Parathyroid adenoma (tissue), 2 donors: ENCODE measurements at regions not wholly inside any gene's neighbourhood (a gene's known extent, or its start where the extent isn't known, plus 50 kb on each side); places are given as distances from the start of the nearest gene placed in this dataset.

Source experiments
- H2AFZ ChIP-seq: fragments of 300-600 bp; sonication (generic); one replicate; pipeline ENCODE4 v1.7.0; 2017; ENCODE audit warnings: antibody characterized with exemption, mild to moderate bottlenecking
- H3K27ac ChIP-seq: fragments of 300-600 bp; sonication (generic); one replicate; pipeline ENCODE4 v1.7.0; 2017
- H3K27me3 ChIP-seq: fragments of 300-600 bp; sonication (generic); one replicate; pipeline ENCODE4 v1.7.0; 2017; ENCODE audit warnings: low read length; ENCODE audit not compliant: control insufficient read depth, insufficient read depth
- H3K36me3 ChIP-seq: fragments of 300-600 bp; sonication (generic); one replicate; pipeline ENCODE4 v1.7.0; 2017; ENCODE audit warnings: low read length; ENCODE audit not compliant: control insufficient read depth, insufficient read depth
- H3K4me1 ChIP-seq: fragments of 300-600 bp; sonication (generic); one replicate; pipeline ENCODE4 v1.7.0; 2017; ENCODE audit warnings: control low read depth
- H3K4me2 ChIP-seq: fragments of 300-600 bp; sonication (generic); one replicate; pipeline ENCODE4 v1.7.0; 2017; ENCODE audit warnings: low read length
- H3K4me3 ChIP-seq: fragments of 300-600 bp; sonication (generic); one replicate; pipeline ENCODE4 v1.7.0; 2017; ENCODE audit warnings: low read depth, low read length
- H3K79me2 ChIP-seq: fragments of 300-600 bp; sonication (generic); one replicate; pipeline ENCODE4 v1.7.0; 2017; ENCODE audit warnings: control low read depth
- H3K9ac ChIP-seq: fragments of 300-600 bp; sonication (generic); one replicate; pipeline ENCODE4 v1.7.0; 2017; ENCODE audit warnings: mild to moderate bottlenecking
- H3K9me3 ChIP-seq: fragments of 300-600 bp; sonication (generic); one replicate; pipeline ENCODE4 v1.7.0; 2017; ENCODE audit warnings: low read length; ENCODE audit not compliant: control insufficient read depth
- TF ChIP-seq, protein P1 (sequence below): fragments of 300-600 bp; sonication (generic); IDR thresholded peaks from one replicate; pipeline ENCODE4 v1.7.0; 2017; ENCODE audit warnings: antibody characterized with exemption, mild to moderate bottlenecking
- donor health status: primary hyperparathyroidism.

GRCh38 chr12:46671102-46671501 lies 154.7 kb downstream of the SLC38A4 start:
- H3K9ac ChIP-seq = no peak overlapping the region
- no peak overlapping the region for H2AFZ ChIP-seq
- TF ChIP-seq, protein P1, sequence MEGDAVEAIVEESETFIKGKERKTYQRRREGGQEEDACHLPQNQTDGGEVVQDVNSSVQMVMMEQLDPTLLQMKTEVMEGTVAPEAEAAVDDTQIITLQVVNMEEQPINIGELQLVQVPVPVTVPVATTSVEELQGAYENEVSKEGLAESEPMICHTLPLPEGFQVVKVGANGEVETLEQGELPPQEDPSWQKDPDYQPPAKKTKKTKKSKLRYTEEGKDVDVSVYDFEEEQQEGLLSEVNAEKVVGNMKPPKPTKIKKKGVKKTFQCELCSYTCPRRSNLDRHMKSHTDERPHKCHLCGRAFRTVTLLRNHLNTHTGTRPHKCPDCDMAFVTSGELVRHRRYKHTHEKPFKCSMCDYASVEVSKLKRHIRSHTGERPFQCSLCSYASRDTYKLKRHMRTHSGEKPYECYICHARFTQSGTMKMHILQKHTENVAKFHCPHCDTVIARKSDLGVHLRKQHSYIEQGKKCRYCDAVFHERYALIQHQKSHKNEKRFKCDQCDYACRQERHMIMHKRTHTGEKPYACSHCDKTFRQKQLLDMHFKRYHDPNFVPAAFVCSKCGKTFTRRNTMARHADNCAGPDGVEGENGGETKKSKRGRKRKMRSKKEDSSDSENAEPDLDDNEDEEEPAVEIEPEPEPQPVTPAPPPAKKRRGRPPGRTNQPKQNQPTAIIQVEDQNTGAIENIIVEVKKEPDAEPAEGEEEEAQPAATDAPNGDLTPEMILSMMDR = no peak
- H3K4me1 ChIP-seq = no peaks in the 10 kb centered on the region
- H3K4me3 ChIP-seq = no peak overlapping the region
- no peaks in the 10 kb centered on the region for H3K27me3 ChIP-seq
- H3K9me3 ChIP-seq = no peaks in the 10 kb centered on the region
- H3K36me3 ChIP-seq = no peaks in the 10 kb centered on the region
- H3K4me2 ChIP-seq = no peak overlapping the region
- H3K79me2 ChIP-seq = no peaks in the 10 kb centered on the region
- no peak overlapping the region for H3K27ac ChIP-seq

- H3K27me3 ChIP-seq = no peaks in the 10 kb centered on the region
- H3K4me2 ChIP-seq = no peak overlapping the region
- H3K4me3 ChIP-seq = no peak overlapping the region
- no peak overlapping the region for H3K27ac ChIP-seq
- H3K4me1 ChIP-seq = peaks cover 1% of the 10 kb centered on the region
- TF ChIP-seq, protein P1 = no peak
- H3K9me3 ChIP-seq = no peaks in the 10 kb centered on the region
- H2AFZ ChIP-seq = no peak overlapping the region
- H3K9ac ChIP-seq = no peak overlapping the region
- H3K36me3 ChIP-seq = no peaks in the 10 kb centered on the region
- no peaks in the 10 kb centered on the region for H3K79me2 ChIP-seq
Observed at GRCh38 chr12:46670636-46671035, 155.2 kb downstream of the SLC38A4 start.

DNA sequence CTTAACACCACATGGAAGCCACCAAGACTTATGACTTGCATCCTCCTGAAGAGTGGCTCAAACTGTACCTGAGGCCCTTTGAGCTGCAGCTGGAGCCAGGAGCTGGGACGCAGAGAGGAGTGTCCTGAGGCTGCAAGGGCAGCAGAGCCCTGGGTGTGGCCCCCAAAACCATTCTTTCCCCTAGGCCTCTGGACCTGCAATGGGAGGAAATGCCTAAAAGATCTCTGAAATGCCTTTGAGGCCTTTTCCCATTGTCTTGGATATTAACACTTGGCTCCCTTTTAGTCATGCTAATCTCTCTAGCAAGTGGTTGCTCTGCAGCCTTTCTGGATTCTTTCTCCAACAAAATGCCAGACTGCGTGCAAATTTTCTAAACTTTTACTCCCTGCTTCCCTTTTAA lies 156.1 kb downstream of the SLC38A4 start:
- Histone ChIP-seq H3K79me2 (no peaks in the 10 kb centered on the region), H3K27ac (no peak overlapping the region), H3K4me2 (no peak overlapping the region), H3K9ac (no peak overlapping the region), H3K4me1 (peaks cover 7% of the 10 kb centered on the region), H3K9me3 (no peaks in the 10 kb centered on the region), H2AFZ (no peak overlapping the region), H3K36me3 (no peaks in the 10 kb centered on the region), H3K27me3 (no peaks in the 10 kb centered on the region), H3K4me3 (no peak overlapping the region)
- TF ChIP-seq, protein P1 = no peak

DNA sequence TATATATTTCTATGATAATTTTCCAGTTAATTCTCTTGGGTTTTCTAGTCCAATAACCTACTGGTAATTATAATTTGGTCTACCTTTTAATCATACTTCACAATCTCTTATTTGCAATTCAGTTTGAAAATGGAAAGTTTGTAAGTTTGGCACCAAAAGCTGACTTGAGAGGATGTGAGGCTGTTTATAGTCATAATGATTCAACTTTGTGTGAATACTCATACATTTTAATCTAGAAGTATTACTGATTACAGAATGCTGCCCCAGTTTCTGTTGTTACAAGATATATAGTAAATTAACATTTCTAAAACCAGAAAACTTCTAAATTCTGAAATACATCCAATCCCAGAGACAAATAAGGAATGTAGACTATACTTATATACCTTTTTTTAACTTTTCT lies 158.2 kb downstream of the SLC38A4 start:
- H3K27ac ChIP-seq = no peak overlapping the region
- H3K79me2 ChIP-seq = no peaks in the 10 kb centered on the region
- H3K4me2 ChIP-seq = no peak overlapping the region
- H3K4me3 ChIP-seq = no peak overlapping the region
- TF ChIP-seq, protein P1 = no peak
- no peaks in the 10 kb centered on the region for H3K36me3 ChIP-seq
- H3K4me1 ChIP-seq = peaks cover 21% of the 10 kb centered on the region
- no peak overlapping the region for H3K9ac ChIP-seq
- no peak overlapping the region for H2AFZ ChIP-seq
- no peaks in the 10 kb centered on the region for H3K27me3 ChIP-seq
- no peaks in the 10 kb centered on the region for H3K9me3 ChIP-seq

GRCh38 chr12:46664761-46665287 lies 161.0 kb downstream of the SLC38A4 start:
- H3K9ac ChIP-seq = no peak overlapping the region
- TF ChIP-seq, protein P1 = no peak
- H3K4me3 ChIP-seq = no peak overlapping the region
- no peaks in the 10 kb centered on the region for H3K36me3 ChIP-seq
- no peaks in the 10 kb centered on the region for H3K79me2 ChIP-seq
- H2AFZ ChIP-seq = peak overlapping the region; percentile 59
- no peaks in the 10 kb centered on the region for H3K27me3 ChIP-seq
- no peak overlapping the region for H3K4me2 ChIP-seq
- H3K4me1 ChIP-seq = peaks cover 32% of the 10 kb centered on the region
- H3K27ac ChIP-seq = peak overlapping the region; percentile 65
- H3K9me3 ChIP-seq = no peaks in the 10 kb centered on the region
